GM23338 (cell line): ENCODE measurements at regions not wholly inside any gene's neighbourhood (a gene's known extent, or its start where the extent isn't known, plus 50 kb on each side); places are given as distances from the start of the nearest gene placed in this dataset.

ENCODE experiments used
- ATAC-seq: fragments of 200-7000 bp; cut with Tn5 transposase; 3 replicates; pipeline ENCODE4 v1.9.1; 2020
- DNase-seq: peaks from one replicate; pipeline ENCODE4 v3.0.0-alpha.2; 2015; ENCODE audit warnings: low spot score
- H2AFZ ChIP-seq: fragments of 200-600 bp; sonication (generic); 2 replicates; pipeline ENCODE4 v1.8.0; 2016; ENCODE audit warnings: antibody characterized with exemption, mild to moderate bottlenecking, moderate library complexity
- H3F3A ChIP-seq: fragments of 200-600 bp; sonication (generic); replicated peaks from 2 replicates; pipeline ENCODE4 v1.8.0; 2017; ENCODE audit warnings: antibody characterized with exemption, mixed run types, low read depth
- H3K27ac ChIP-seq: fragments of 200-600 bp; sonication (generic); 2 replicates; pipeline ENCODE4 v1.6.1; 2016; ENCODE audit warnings: low read depth
- H3K27me3 ChIP-seq: fragments of 200-600 bp; sonication (generic); 2 replicates; pipeline ENCODE4 v1.8.0; 2016; ENCODE audit warnings: mild to moderate bottlenecking, mixed run types, moderate library complexity; ENCODE audit not compliant: insufficient read depth
- H3K36me3 ChIP-seq: fragments of 200-600 bp; sonication (generic); 2 replicates; pipeline ENCODE4 v1.8.0; 2016; ENCODE audit warnings: mild to moderate bottlenecking; ENCODE audit not compliant: insufficient read depth
- H3K4me1 ChIP-seq: fragments of 200-600 bp; sonication (generic); 2 replicates; pipeline ENCODE4 v1.8.0; 2016; ENCODE audit warnings: mild to moderate bottlenecking, moderate library complexity; ENCODE audit not compliant: insufficient read depth
- H3K4me2 ChIP-seq: fragments of 200-600 bp; sonication (generic); 2 replicates; pipeline ENCODE4 v1.7.1; 2017; ENCODE audit warnings: mixed run types
- H3K4me3 ChIP-seq: fragments of 200-600 bp; sonication (generic); 2 replicates; pipeline ENCODE4 v1.6.1; 2016; ENCODE audit warnings: mixed run types
- H3K79me2 ChIP-seq: fragments of 200-600 bp; sonication (generic); replicated peaks from 2 replicates; pipeline ENCODE4 v1.8.0; 2017; ENCODE audit warnings: mild to moderate bottlenecking; ENCODE audit not compliant: insufficient read depth
- H3K9me2 ChIP-seq: fragments of 200-600 bp; sonication (generic); 2 replicates; pipeline ENCODE4 v1.8.0; 2017; ENCODE audit not compliant: insufficient read depth
- H4K20me1 ChIP-seq: fragments of 200-600 bp; sonication (generic); replicated peaks from 2 replicates; pipeline ENCODE4 v1.8.0; 2017; ENCODE audit warnings: mild to moderate bottlenecking; ENCODE audit not compliant: insufficient read depth
- H3K27ac Mint-ChIP-seq: 2 replicates; pipeline ENCODE4 v1.8.0; 2020; ENCODE audit warnings: inconsistent platforms, mild to moderate bottlenecking, moderate library complexity, mixed read lengths
- H3K27me3 Mint-ChIP-seq: 3 replicates; pipeline ENCODE4 v1.8.0; 2022; ENCODE audit warnings: low read depth, mild to moderate bottlenecking, moderate library complexity, mixed read lengths, inconsistent platforms; ENCODE audit not compliant: insufficient read depth, poor library complexity
- H3K36me3 Mint-ChIP-seq: 3 replicates; pipeline ENCODE4 v1.8.0; 2021; ENCODE audit warnings: low read depth, mild to moderate bottlenecking, inconsistent platforms, moderate library complexity, mixed read lengths
- H3K4me1 Mint-ChIP-seq: 3 replicates; pipeline ENCODE4 v1.8.0; 2020; ENCODE audit warnings: mild to moderate bottlenecking, inconsistent platforms, mixed read lengths
- H3K4me3 Mint-ChIP-seq: 3 replicates; pipeline ENCODE4 v1.8.0; 2021; ENCODE audit warnings: moderate library complexity, mild to moderate bottlenecking, inconsistent platforms, mixed read lengths
- H3K9me3 Mint-ChIP-seq: 3 replicates; pipeline ENCODE4 v1.8.0; 2020; ENCODE audit warnings: moderate library complexity, mild to moderate bottlenecking, inconsistent platforms, mixed read lengths
- CREB1 ChIP-seq: fragments of 250-450 bp; sonication (Bioruptor Pico); IDR thresholded peaks from 2 replicates; pipeline ENCODE4 v1.5.0; 2020; ENCODE audit warnings: low read depth, mild to moderate bottlenecking, moderate library complexity
- CTCF ChIP-seq, 2 experiments: fragments of 200-600 bp in 1 of 2; sonication (generic) in 1 of 2; conservative IDR thresholded peaks; 2 replicates each; pipeline versions ENCODE4 v1.5.1 to v1.6.1; 2016 to 2017; ENCODE audit warnings: antibody characterized with exemption in 2 of 2, low read depth in 2 of 2, mild to moderate bottlenecking in 2 of 2, moderate library complexity in 1 of 2
- ETS1 ChIP-seq: IDR thresholded peaks from 2 replicates; pipeline ENCODE4 v1.6.1; 2016; ENCODE audit warnings: antibody characterized with exemption
- EZH2 ChIP-seq: fragments of 200-600 bp; sonication (generic); IDR thresholded peaks from one replicate; pipeline ENCODE4 v1.8.0; 2017; ENCODE audit warnings: antibody characterized with exemption, mild to moderate bottlenecking, low read depth; ENCODE audit not compliant: unreplicated experiment
- EZH2phosphoT487 ChIP-seq: fragments of 200-600 bp; sonication (generic); IDR thresholded peaks from one replicate; pipeline ENCODE4 v1.8.1; 2018; ENCODE audit warnings: antibody characterized with exemption; ENCODE audit not compliant: unreplicated experiment
- JUNB ChIP-seq: IDR thresholded peaks from one replicate; pipeline ENCODE4 v1.6.1; 2016; ENCODE audit warnings: antibody characterized with exemption; ENCODE audit not compliant: unreplicated experiment
- NANOG ChIP-seq: IDR thresholded peaks from 2 replicates; pipeline ENCODE4 v1.6.1; 2016; ENCODE audit warnings: antibody characterized with exemption, borderline replicate concordance
- POLR2AphosphoS5 ChIP-seq: IDR thresholded peaks from 2 replicates; pipeline ENCODE4 v1.6.1; 2016; ENCODE audit warnings: antibody characterized with exemption, low read depth
- REST ChIP-seq: IDR thresholded peaks from one replicate; pipeline ENCODE4 v1.6.1; 2018; ENCODE audit warnings: antibody characterized with exemption; ENCODE audit not compliant: unreplicated experiment
- STAT1 ChIP-seq: IDR thresholded peaks from one replicate; pipeline ENCODE4 v1.6.1; 2016; ENCODE audit warnings: antibody characterized with exemption; ENCODE audit not compliant: unreplicated experiment
- ZNF114 ChIP-seq: fragments of 250-450 bp; sonication (Bioruptor Pico); IDR thresholded peaks from 2 replicates; pipeline ENCODE4 v1.5.0; 2020; ENCODE audit warnings: mild to moderate bottlenecking, moderate library complexity
- ZNF331 ChIP-seq: fragments of 250-450 bp; sonication (Bioruptor Pico); IDR thresholded peaks from 2 replicates; pipeline ENCODE4 v1.5.0; 2020; ENCODE audit warnings: low read depth, mild to moderate bottlenecking, moderate library complexity
- ZNF462 ChIP-seq: fragments of 250-450 bp; sonication (Bioruptor Pico); IDR thresholded peaks from 2 replicates; pipeline ENCODE4 v1.5.0; 2020; ENCODE audit warnings: mild to moderate bottlenecking, moderate library complexity

GRCh38 chr2:22850310-22850709, 534.7 kb upstream of the KLHL29 start:
- Histone ChIP-seq H3K4me2 (no peak overlapping the region), H4K20me1 (no peaks in the 10 kb centered on the region), H3K27ac (no peak overlapping the region), H3F3A (no peaks in the 10 kb centered on the region), H3K9me2 (peaks cover 11% of the 10 kb centered on the region), H3K4me3 (no peak overlapping the region), H3K79me2 (no peaks in the 10 kb centered on the region), H3K4me1 (no peaks in the 10 kb centered on the region), H3K36me3 (no peaks in the 10 kb centered on the region), H2AFZ (no peak overlapping the region), H3K27me3 (no peaks in the 10 kb centered on the region)
- Mint-ChIP-seq H3K4me1 (peaks cover 11% of the 10 kb centered on the region; the same call in 2 of the 3 replicates), H3K27ac (no peak overlapping the region), H3K9me3 (no peaks in the 10 kb centered on the region; the same call in 1 of the 3 replicates), H3K27me3 (peaks cover 1% of the 10 kb centered on the region), H3K36me3 (peaks cover 7% of the 10 kb centered on the region), H3K4me3 (no peak overlapping the region)
- DNase-seq = no peak
- no peak for ATAC-seq
- TF ChIP-seq STAT1 (no peak), NANOG (no peak), ZNF462 (CRISPR knock-in tag) (no peak), POLR2AphosphoS5 (no peak), ETS1 (no peak), ZNF331 (CRISPR knock-in tag) (no peak), REST (no peak), EZH2phosphoT487 (no peak), EZH2 (no peak), JUNB (no peak), ZNF114 (CRISPR knock-in tag) (no peak), CTCF (conservative IDR thresholded peaks at IDR 0.05; ENCODE audit: low read depth in 2 of 2) (no peak), CREB1 (CRISPR knock-in tag) (no peak)
